Central memory CD4-positive, alpha-beta T cell (primary cell): ENCODE measurements at regions not wholly inside any gene's neighbourhood (a gene's known extent, or its start where the extent isn't known, plus 50 kb on each side); places are given as distances from the start of the nearest gene placed in this dataset.
A peak's percentile ranks its signal among the peaks of the same experiment; 100 is the strongest.
"Not testable (repeated sequence)": the region's sequence is repeated elsewhere in the genome, so short reads cannot be mapped to it uniquely, and the experiment has no call there.

Experiments
- DNase-seq: peaks from one replicate; pipeline ENCODE4 v3.0.0; 2022

GRCh38 chr5:174453690-174454089 is 270.7 kb upstream of the MSX2 start:
- peak; percentile 23 for DNase-seq

GRCh38 chr5:174454464-174454863 is 269.9 kb upstream of the MSX2 start:
- DNase-seq: peak; percentile 74

- no peak for DNase-seq
Measured at GRCh38 chr5:174454890-174455289, 269.5 kb upstream of the MSX2 start.

- DNase-seq: no peak
Measured at GRCh38 chr5:174455301-174455700, 269.1 kb upstream of the MSX2 start.

- no peak for DNase-seq
Measured at GRCh38 chr5:174457141-174457678, 267.2 kb upstream of the MSX2 start.

GRCh38 chr5:174459071-174459702 is 265.2 kb upstream of the MSX2 start:
- no peak for DNase-seq

GRCh38 chr5:174459832-174460448 is 264.4 kb upstream of the MSX2 start:
- no peak for DNase-seq

GRCh38 chr5:174462129-174462528 is 262.3 kb upstream of the MSX2 start:
- no peak for DNase-seq

GRCh38 chr5:174464504-174465165 is 259.7 kb upstream of the MSX2 start:
- DNase-seq: no peak

- not testable (repeated sequence) for DNase-seq
Measured at GRCh38 chr5:174471528-174471927, 252.9 kb upstream of the MSX2 start.

- DNase-seq: no peak
Measured at GRCh38 chr5:174472956-174473355, 251.4 kb upstream of the MSX2 start.

GRCh38 chr5:174476001-174476400 is 248.4 kb upstream of the MSX2 start:
- DNase-seq: not testable (repeated sequence)

- DNase-seq: no peak
Measured at GRCh38 chr5:174479325-174479724, 245.1 kb upstream of the MSX2 start.

- DNase-seq: no peak
Measured at GRCh38 chr5:174481737-174482136, 242.6 kb upstream of the MSX2 start.

GRCh38 chr5:174482607-174483024 is 241.8 kb upstream of the MSX2 start:
- no peak for DNase-seq

- no peak for DNase-seq
Measured at GRCh38 chr5:174483411-174483810, 241.0 kb upstream of the MSX2 start.

- no peak for DNase-seq
Measured at GRCh38 chr5:174489215-174489614, 235.2 kb upstream of the MSX2 start.

- no peak for DNase-seq
Measured at GRCh38 chr5:174489920-174490597, 234.3 kb upstream of the MSX2 start.

- no peak for DNase-seq
Measured at GRCh38 chr5:174490728-174491127, 233.7 kb upstream of the MSX2 start.

- DNase-seq: no peak
Measured at GRCh38 chr5:174491265-174491664, 233.1 kb upstream of the MSX2 start.

GRCh38 chr5:174491761-174492350 is 232.5 kb upstream of the MSX2 start:
- no peak for DNase-seq

- no peak for DNase-seq
Measured at GRCh38 chr5:174493530-174493929, 230.9 kb upstream of the MSX2 start.

- DNase-seq: not testable (repeated sequence)
Measured at GRCh38 chr5:174497939-174498338, 226.4 kb upstream of the MSX2 start.
